GM18907 (cell line): ENCODE measurements at regions not wholly inside any gene's neighbourhood (a gene's known extent, or its start where the extent isn't known, plus 50 kb on each side); places are given as distances from the start of the nearest gene placed in this dataset.
"Not testable (repeated sequence)": the region's sequence is repeated elsewhere in the genome, so short reads cannot be mapped to it uniquely, and the experiment has no call there.

Experiments used
- ATAC-seq: cut with Tn5 transposase; IDR thresholded peaks from one replicate; pipeline ENCODE4 v1.9.1; 2021; ENCODE audit warnings: mild to moderate bottlenecking, moderate library complexity; ENCODE audit not compliant: unreplicated experiment

DNA sequence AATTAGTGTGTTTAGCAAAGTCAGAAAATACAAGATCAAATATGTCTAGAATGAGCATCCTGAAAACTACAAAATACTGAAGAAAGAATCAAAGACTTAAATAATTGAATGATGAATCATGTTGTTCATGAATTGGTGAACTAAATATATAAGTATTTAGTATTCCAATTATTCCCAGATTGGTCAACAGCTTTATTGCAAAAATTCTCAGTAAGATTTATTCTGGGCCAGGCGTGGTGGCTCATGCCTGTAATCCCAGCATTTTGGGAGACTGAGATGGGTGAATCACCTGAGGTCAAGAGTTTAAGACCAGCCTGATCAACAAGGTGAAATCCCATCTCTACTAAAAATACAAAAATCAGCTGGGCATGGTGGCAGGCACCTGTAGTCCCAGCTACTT lies 250.0 kb upstream of the NECTIN3 start:
- ATAC-seq, result no peak

DNA sequence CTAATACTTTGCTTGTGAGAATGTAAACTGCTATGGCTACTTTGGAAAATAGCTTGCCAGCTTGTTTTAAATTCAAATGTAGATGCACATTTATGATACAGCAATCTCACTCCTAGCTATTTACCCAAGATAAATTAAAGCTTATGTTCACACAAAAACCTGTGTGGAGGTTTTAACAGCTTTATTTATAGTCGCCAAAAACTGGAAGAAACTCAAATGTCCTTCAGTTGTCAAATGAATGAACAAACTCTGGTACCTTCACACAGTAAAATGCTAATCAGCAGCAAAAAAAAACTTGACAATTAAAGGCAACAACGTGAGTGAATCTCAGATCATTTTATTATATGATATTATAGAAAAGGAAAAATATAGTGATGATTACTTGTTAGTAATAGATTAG lies 248.6 kb upstream of the NECTIN3 start:
- ATAC-seq, result no peak

DNA sequence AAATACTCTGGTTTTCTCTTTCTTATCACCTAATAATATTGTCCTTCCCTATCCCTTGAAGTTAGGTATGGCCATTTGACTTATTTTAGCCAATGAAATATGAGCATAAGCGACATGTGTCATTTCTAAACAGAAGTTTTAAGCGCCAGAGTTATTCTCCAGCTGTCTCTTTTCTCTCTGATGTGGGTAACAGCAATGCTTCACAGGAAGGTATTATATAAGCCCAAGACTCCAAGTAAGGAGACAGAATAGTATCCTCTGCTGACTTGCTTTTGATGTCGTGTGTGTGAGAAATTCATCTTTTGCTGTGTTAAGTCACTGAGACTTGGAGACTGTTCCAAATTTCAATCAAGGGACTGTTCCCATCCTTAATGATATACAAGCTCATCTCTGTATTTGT lies 224.6 kb upstream of the NECTIN3 start:
- ATAC-seq, result no peak

DNA sequence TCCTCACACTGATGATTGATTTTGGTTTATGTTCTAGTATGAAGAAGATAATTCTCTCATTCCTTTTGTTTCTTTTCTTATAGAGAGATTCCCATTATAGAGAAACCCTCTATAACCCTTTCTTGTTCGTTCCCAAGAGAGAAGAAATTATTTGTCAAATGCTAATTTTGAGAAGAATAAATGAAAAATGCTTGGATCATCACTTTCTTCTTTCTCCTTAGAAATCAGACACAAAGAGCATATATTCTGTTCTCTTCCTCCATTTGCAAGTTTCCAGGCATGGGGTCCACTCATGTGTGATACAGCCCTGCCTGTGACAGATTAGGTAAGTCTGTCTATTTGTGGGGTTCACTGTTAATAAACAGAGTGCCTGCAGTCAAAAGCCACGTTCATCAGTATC lies 222.6 kb upstream of the NECTIN3 start:
- ATAC-seq, result no peak

DNA sequence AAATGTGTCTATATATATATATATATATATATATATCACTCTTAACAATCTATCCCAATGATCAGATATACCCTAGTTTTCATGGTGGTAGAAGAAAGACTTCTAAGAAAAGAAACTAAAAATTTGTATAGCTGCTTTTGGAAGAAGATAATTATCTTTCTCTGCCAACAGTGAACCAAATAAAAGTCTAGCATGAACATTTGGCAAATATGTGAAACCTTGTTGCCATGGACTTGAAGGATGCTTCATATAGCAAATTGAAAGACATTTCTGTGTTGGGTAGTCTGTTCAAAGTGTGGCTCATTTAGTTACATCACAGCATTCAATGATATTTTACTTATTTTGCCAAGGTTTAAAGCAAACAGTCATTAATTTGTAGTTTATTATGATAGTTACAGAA lies 219.9 kb upstream of the NECTIN3 start:
- no peak for ATAC-seq

DNA sequence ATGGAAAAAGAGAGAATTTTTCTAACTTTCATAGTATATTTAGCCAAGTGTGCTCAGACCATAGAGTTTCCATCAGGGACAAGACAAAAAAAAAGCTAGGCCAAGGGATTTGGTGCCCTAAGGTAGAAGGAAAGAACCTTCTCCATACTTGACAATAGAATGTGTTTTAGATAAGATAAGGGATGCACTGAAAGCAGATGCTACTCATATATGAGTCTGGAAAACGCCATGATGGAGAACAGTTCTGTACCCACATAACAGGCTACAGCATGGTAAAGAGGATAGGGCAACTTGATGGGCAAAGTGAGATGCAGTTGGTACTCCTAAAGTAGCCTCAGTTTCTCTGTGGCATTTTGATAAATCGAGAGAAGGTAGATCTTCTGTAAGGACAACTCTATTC lies 216.4 kb upstream of the NECTIN3 start:
- no peak for ATAC-seq

DNA sequence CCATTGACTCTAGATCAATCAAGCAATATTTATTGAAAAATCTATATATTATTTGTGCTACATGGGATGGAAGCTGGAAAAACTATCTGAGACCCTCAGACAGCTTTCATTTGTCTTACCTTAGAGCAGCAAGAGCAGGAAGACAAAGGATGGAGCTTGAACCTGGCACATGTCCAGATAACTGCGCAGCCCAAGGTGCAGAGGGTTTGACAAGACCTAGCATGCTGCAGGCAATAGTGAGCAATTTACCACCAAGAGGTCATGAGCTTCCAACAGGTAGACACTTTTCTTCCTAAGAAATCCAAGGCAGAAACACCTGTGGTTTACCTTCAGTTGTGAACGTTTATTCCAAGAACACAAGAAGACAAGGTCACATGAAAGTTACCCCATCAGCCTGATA lies 214.7 kb upstream of the NECTIN3 start:
- no peak for ATAC-seq

DNA sequence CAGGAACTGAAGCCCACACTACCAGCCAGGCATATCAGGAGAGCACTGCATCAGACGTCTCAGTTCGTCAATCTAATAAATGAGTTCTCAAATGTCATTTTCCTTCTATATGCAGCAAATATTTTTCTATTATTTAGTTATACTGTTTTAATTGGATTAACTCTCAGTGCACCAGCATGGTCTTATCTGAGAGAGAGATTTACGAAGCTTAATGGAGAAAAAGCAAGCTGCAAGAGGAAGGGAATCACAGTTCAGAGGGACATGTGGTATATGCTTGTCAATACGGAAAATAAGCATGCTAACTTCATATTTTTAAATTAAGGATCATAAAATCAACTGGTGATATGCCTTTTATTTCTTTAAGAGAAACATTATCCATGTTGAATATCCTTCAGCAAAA lies 213.1 kb upstream of the NECTIN3 start:
- ATAC-seq, result no peak

DNA sequence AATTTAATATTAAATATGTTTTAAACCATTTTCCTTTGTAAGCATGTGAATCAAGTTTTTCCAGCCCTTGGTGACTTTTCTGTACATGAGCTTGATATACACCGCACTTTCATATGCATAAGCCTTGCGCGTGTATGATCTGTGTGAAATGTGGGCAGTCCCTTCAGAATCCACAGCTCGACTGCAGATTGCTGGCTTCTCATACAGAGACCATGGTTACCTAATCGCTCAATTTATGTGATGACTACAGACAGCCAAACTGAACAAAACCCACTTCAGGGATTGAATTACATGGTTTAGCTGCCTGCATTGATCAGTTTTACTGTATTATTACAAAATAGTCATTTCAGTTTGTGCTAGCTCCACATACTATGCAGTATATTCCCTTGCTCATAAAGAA lies 212.3 kb upstream of the NECTIN3 start:
- ATAC-seq, result no peak

DNA sequence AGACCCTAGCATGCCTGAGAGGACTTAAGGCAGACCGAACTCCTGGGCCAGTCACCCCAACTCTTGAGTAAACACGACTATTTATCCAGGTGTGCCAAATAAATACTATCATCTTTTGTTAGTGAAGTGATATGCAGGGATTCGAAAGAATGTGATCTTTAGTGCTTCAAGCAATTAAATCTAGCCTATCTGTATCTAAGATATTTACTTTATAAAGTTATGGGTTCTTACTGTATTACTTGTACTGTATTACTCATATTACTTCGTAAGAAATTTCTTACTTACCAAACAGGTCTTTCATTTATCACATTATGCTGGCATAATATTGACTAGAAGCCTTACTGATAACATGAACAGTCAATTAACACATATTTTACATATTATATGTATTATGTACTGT lies 211.6 kb upstream of the NECTIN3 start:
- ATAC-seq, result no peak

DNA sequence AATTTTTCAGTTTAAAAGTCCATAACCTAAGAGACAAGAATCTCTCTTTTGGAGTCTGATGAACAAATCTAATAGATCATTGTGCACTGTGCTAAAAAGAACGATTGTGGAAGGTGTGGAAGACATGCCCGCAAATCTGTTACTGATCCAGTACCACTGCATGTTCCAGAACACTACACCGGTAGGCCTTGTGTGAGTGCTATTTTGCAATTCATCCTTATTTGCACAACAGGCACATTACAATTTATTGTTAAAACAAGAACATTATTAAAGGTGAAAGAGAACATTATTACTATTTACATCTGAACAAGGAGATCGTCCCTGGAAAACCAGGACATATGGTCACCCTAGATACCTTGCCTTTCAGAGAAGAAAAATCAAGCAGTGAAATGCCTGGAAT lies 205.7 kb upstream of the NECTIN3 start:
- no peak for ATAC-seq

DNA sequence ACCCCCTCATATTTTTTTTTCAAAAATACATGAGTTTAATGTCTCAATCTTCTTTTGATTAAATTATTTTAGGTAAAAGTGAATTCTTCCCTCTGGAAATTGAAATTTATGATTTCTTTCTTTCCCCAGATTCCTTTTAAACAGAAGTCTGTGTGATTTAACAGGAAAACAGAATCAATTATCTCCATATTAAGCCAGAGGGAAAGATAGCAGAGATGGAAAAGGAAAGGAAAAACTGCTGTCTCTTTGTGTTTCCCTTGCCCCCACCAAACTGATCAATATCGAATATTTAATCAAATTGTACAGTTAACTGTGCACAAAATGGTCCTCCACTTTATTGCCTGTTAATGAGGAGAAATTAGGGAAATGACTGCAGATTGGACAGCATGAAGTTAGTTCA lies 203.5 kb upstream of the NECTIN3 start:
- ATAC-seq, result no peak

DNA sequence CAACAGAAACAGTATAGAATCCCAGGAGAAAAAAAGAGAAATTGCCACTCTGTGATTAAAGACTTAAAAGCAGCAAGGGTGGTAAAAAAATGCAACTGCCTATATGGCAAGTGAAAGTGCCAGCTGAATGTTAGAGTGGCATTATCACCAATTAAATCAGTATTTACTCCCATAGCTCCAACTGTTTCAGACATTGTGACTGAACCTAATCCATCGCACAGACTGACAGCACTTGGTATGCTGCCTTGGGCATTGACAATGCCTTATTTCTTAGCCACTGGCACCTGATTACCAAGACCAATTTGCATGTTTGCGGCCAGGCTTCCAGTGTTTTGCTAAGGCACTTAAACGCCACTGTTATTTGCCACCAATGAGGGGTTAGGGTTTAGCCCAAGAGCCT lies 201.9 kb upstream of the NECTIN3 start:
- ATAC-seq, result no peak

DNA sequence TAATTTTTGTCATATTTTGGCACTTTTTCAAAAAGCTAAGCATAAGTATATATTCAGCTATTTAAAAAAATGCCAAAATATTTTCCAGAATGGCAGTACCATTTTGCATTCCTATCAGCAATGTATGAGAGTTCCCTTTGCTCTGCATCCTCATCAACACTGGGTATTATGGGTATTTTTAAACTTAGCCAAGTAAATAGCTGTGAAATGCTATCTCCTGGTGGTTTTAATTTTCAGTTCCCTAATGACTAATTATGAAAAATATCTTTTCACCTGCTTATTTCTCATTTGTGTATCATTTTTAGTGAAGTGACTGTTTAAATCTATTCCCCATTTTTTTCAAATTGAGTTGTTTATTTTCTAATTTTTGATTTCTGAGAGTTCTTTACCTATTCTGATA lies 199.7 kb upstream of the NECTIN3 start:
- no peak for ATAC-seq

DNA sequence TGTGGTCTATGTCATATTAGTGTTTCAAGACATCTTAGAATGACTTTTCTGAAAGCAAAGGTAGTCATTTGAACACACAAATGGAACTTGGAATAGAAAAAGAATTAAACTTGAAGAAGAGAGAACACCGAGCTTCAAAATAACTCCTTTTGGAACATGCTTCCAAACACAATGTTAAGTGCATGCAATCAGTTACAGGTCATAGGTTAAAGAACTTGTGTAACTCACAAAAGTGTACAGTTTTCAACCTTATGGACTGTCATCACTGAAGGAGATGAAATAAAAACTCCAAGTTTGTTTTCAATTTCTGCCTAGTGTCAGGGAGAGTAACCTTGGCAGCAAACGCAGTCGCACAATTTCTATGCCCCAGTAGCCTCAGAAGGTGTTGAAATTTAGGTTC lies 192.9 kb upstream of the NECTIN3 start:
- no peak for ATAC-seq

DNA sequence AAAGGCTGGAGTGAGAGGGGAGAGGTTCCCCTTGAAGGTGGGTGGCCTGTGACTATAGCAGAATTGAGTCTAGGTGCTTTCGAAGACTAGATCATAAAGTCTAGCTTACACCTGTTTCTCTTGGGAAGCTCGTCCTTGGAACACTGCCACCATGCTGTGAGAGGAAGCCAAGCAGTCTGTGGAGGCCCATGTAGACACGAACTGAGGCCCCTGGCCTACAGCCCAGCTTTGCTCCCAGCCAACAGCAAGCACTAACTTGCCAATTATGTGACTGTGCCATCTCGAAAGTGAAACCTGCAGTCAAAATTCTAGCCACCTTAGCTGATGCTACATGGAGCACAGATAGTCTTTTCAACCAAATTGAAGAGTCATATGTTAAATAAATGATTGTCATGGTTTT lies 190.5 kb upstream of the NECTIN3 start:
- peak; percentile 88 for ATAC-seq

DNA sequence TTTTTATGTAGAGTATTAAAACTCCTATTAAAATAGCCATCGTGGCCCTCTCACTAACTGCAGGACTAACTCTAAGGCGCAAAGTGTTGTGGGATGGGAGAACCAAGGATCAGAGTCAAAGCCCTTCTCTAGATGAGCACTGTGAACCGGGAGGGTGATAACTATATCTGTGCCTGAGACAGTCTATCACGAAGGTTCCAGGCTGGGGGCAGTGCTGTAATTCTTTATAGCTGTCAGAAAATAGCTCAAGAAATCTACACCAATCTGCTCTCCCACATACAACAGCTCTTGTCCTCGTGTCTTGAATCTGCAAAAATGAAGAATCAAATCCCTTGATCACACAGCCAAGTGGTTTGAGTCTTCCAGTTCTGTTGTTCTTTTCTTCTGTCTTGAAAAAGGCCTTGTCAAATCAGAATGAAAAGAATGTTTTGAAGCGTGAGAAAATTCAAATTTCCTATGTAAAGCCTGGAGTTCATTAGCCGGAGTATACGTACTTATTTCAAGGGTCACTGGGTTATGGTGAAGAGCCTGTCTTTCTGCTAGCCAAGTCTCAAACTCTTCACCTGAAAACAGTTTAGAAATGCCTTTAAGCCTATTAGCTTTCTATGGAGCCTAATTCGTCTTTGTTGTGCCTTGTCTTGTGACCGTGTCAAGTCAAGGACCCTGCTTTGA lies 185.3 kb upstream of the NECTIN3 start:
- ATAC-seq, result no peak

DNA sequence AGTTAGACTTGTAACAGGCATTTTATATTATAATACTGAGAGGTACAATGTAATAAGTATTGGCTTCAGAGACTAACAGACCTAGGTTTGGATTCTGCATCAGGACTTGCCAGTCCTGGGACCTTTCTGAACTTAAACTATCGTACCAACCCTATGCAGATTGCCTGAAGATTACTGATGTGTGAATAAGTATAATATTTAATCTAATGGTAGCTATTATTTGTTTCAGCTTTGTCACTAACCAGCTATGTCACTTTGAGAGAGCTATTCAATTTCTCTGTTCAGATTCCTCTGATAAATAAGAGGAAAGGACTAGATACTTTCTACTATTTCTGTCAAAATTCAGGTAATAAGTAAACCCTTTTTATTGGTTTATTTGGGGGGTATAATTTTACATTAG lies 184.4 kb upstream of the NECTIN3 start:
- ATAC-seq, result no peak

DNA sequence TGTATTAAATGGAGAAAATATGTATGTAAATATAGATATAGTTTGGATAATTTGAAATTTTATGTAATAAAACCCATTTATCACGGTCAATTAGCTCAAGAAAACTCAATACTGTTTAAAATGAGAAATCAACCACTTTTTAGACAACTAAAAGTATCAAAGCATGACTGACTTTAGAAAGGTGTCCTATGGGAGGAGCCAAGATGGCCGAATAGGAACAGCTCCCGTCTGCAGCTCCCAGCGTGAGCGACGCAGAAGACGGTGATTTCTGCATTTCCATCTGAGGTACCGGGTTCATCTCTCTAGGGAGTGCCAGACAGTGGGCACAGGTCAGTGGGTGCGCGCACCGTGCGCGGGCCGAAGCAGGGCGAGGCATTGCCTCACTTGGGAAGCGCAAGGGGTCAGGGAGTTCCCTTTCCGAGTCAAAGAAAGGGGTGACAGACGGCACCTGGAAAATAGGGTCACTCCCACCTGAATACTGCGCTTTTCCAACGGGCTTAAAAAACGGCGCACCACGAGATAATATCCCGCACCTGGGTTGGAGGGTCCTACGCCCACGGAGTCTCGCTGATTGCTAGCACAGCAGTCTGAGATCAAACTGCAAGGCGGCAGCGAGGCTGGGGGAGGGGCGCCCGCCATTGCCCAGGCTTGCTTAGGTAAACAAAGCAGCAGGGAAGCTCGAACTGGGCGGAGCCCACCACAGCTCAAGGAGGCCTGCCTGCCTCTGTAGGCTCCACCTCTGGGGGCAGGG lies 182.8 kb upstream of the NECTIN3 start:
- ATAC-seq, result not testable (repeated sequence)

DNA sequence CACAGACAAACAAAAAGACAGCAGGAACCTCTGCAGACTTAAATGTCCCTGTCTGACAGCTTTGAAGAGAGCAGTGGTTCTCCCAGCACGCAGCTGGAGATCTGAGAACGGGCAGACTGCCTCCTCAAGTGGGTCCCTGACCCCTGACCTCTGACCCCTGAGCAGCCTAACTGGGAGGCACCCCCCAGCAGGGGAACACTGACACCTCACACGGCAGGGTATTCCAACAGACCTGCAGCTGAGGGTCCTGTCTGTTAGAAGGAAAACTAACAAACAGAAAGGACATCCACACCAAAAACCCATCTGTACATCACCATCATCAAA lies 182.3 kb upstream of the NECTIN3 start:
- ATAC-seq, result not testable (repeated sequence)

DNA sequence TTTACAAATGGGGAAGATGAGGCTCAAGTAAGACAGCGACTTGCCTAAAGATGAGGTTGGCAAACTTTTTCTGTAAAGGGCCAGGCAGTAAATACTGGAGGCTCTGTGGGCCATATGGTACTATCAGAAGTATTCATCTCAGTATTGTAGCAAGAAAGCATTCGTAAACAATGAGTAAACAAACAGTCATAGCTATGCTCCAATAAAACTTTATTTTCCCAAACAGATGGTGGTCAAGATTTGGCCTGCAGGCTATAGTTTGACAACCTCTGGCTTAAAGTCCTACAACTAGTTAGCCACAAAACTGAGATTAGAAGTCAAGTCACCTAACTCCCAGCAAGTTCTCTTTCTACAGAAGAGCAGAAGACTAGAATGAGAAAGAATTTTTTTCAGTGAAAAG lies 177.0 kb upstream of the NECTIN3 start:
- ATAC-seq, result no peak

DNA sequence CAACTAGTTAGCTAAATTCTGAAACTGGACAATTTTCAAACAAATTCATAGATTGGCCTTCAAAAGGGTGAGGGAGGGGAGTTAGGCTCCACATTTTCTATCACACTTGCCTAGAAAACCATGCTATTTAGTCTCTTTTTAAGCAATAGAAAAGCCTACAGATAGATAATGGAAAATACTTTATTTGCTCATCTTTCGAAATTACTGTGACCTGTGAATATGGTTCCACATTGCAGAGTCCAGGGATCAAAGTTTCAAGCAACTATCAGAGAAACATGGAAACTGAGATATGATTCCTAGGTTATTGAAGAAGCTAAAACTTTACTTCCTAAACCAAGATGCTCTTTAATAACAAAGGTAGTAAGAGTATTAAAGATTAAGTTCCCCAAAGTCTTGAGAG lies 176.6 kb upstream of the NECTIN3 start:
- ATAC-seq, result no peak

DNA sequence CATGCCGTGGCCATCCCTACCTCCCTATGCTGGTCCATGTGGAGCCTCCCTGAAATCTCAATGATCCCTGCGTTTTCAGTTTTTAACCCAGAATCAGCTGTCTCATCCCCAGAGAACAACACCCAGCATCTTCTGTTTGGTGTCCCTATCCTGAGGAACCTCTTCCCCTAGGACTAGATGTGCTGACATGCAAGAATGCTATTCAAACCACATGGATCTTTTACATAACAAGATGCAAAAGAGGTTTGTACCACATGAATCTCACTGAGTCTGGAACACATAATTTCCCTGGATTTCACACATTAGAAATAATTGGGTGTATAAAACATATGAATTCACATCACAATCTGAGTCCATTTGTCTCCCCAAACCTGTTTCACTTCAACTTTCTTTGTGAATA lies 174.6 kb upstream of the NECTIN3 start:
- no peak for ATAC-seq
